CD4-positive, alpha-beta T cell treated with Interferon alpha-2 for 1 hour (primary cell): ENCODE measurements at regions not wholly inside any gene's neighbourhood (a gene's known extent, or its start where the extent isn't known, plus 50 kb on each side); places are given as distances from the start of the nearest gene placed in this dataset.

Experiments
- DNase-seq, 2 donors: peaks; one replicate each; pipeline ENCODE4 v3.0.0-alpha.2; 2020 to 2022

DNA sequence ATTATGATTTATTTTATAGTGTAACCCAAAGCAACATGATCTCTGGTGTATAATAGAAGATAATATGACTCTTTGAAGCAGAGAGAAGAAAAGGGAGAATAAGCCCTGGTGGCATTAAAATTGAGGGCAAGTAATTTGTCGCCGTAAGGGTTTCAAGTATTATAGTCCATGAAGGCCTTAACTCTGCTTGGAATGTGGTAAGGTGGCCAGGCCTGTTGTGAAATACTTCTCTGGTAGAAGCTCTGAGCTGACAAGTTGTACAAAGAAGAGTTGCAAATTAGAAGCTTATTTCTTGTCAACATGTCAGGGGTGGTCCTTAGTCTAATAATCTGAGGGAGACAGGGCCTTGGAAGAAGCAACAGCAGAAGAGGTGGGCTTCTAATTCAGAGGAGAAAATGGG is 151.7 kb upstream of the HHIP start:
- no peak for DNase-seq

DNA sequence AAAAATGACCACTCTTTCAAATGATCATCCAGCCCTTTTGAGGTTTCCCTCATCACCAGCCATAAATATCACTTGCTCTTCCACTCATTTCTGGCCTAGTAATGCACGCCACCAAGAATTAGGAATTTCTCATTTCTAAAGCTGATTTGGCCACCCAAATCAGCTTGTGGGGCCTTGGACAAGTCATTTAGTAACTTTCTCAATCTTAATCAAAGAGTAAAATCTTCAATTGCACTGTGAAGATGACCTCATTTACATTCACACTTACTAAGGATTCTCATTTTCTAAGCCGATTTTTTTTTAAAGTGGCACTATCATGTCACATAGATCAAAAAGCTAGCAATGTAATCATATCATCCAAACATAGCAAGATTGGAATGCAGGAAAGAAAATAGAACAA is 150.0 kb upstream of the HHIP start:
- no peak for DNase-seq

DNA sequence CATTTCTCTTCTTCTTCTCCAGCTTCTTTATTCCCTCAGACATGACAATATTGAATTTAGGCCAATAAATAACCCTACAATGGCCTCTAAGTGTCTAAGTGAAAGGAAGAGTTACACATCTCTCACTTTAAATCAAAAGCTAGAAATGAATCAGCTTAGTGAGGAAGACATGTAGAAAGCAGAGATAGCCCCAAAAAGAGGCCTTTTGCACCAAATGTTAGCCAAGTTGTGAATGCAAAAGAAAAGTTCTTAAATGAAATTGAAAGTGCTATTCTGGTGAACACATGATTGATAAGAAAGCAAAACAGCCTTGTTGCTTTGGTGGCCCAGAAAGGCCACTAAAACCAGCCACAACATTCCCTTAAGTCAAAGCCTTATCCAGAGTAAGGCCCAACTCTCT is 146.2 kb upstream of the HHIP start:
- DNase-seq: no peak

DNA sequence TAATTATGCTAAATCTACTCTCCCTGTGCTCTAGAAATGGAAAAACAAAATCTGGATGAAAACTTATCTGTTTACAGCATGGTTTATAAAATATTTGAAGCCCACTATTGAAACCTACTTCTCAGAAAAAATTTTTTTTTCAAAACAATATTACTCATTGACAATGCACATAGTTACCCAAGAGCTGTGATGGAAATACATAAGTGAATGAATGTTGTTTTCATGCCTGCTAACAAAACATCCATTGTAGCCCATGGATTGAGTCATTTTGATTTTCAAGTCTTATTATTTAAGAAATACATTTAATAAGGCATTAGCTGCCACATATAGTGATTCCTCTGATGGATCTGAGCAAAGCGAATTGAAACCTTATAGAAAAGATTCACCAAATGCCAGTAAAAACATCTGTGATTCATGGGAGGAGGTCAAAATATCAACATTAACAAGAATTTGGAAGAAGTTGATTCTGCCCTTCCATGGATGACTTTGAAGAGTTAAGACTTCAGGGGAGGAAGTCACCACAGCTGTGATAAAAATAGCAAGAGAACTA is 144.7 kb upstream of the HHIP start:
- no peak for DNase-seq

DNA sequence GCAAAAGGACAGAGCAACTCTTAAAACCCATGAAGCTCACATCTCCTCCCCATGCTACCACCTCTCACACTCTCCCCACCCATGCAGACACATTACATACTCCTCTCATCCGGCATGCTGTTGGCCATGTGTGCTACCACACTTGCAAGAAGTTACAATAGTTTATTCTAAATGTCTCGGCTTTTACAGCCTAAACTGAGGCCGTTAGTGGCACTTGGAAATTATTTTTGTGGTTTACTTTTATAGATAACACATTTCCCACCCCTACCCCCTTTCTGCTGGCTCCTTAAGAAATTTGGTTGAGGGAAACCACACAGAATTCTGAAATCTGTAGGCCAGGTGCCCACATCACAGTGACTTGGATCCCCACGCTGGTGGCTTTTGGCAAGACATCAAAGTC is 141.1 kb upstream of the HHIP start:
- DNase-seq: no peak

DNA sequence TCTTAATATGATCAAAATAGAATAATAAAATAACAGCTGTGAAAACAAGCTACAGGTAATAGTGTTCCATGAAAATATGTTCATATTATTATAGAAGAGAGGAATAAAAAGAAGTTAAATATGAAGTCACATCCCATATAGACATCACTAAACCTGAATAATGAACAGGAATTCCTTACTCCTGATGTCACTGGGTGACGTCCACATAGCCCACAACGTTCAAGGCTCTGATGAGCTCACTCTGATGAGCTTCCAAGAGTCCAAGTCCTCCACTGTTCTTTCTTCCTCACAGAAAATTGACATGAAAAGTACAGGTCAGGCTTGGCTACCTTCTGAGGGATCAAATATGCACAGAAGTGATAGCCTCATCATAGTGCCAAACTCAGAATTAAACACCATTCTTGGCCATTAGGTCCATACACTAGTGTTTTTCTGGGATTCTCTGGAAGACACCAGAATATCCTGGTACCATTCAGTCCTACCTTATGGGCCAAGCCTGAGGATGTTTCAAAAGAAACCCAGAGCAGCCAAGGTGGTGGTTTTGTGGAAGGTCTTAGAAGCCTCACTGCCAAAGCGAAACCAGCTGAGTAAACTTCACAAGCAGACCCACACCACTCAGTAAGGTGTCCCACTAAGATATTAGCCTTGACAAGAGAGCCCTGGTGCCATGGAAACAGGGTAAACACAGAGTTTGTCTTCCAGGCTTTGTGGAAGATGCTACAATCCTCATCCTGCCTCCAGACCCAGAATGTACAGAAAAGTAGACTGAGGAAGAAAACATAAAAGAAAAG is 138.4 kb upstream of the HHIP start:
- no peak for DNase-seq

DNA sequence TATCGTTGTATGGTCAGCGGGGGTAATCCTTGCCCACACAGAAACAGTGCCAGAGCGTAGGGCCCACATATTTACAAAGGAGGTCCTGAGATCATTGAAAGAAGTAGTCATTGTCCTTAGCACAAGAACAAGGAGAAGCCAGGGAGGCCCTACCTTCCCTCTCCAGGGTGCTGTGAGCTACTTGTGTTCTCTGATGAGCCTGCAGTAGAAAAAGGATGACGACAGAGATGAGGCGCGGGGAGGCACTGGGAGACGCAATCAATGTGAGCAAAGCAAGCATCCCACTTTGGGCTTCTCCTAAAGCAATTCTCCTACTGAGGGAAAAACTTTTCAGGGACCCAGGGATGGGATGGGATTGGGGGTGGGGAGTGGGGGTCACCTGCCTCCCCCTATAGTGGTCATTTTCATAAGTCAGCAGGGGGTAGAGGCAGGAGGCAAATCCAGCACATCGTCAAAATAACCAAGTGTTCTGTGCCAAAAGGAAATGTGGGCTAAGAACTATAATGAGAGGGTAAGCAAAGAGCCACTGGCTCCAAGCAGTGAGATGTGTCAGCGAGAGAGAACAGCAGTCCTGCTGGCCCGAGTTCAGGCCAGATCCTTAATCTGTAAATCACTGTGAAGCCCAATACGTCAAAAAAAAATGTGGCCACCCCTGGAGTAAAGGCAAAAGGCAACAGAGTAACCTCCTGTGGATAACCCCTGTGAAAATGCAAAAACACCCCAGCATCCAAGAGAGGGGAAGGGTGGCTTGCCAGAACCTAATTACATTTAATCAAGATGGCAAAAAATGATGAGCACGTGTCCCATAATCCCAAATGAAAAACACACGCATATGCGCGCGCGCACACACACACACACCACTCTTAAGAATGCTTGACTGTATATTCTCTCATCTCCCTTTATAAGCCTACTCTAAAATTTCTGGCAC is 136.6 kb upstream of the HHIP start:
- DNase-seq: no peak

DNA sequence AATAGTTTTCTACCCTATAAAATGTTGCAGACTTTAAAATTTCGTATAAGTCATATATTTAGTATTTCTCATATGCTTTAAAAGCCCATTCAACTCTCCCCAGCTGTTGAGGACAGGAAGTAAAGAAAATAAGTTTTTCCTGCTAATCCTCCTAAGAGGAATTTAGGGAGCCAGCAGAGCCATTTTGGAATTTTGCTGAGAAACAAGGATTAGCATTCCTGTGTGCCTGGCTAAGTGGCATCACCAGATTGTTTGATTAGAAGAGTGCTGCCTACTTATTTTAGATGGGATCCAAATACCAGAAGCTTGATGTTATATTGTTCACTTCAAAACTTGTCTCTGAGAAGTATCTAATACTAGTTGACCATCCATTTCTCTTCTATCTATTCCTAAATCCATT is 131.2 kb upstream of the HHIP start:
- no peak for DNase-seq

DNA sequence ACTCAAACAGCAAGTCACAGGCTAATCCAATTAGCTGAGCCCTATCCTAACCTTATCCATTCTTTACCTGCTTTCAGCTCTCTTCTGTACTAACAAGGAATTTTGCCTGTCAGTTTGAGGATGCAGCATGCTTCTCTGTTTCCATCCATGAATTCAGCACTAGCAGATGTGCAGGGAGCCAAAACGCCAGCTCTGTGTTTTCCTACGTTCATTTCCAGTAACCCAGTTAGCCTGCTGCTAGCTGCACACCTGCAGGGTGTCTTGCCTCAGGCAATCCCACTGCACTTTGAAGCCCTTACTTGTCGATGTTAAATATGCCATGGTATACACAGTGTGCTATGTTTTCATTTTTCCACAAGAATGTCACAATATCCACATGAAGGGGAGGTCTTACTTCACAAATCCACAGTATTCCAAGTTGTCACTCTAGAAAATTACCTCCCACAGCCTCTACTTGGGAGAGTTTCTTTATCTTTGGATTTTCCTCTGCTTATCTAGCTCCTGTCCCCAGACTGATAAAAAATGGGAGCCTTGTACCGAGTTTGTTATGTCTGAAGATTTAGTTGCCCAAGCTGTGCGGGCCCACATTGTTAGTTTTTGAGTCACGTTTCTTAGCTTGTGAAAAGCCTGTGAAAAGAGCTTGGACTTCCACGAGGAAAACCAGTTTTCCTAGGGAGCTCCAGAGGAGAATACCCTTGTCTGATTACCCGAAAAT is 127.6 kb upstream of the HHIP start:
- no peak for DNase-seq

DNA sequence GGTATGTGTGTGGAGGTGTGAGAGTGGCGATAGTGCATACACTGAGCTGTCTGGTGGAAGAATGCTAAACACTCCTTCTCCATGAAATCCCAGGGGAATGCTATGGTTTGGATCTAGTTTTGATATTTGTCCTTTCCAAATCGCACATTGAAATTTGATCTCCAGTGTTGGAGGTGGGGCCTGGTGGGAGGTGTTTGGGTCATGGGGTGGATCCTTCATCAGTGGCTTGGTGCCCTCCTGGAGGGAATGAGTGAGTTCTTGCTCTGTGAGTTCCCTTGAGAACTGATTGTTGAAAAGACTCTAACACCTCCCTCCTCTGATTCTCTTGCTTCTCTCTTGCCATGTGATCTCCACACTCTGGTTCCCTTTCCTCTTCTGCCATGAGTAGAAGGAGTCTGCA is 114.1 kb upstream of the HHIP start:
- no peak for DNase-seq

DNA sequence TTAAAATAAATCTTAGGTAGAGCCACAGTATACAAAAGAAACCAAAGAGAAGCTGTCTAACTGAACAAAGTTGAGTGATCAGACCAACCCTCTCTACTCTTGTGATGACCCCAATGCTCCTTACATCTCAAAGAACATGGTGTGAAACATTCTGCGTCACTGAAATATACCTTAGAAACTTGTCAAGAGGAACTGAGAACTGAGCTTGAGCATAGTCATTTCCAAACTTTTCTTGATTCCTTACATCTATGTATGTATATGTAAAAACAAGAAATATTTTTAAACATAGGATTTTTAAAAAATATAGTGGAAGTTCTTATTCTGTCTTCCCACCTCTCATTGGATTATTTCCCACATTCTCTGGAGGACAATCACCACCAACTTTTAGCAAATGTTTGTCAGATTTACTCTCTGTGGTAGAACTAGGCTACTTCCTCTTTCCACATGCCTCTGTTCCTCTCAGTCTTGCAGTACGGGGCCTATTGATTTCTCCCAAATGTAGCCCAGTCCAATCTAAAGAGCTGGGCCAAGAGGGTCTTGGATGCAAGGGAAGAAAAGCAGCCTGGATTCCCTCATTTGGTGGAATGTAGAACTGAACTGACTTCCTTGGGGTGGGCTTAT is 98.2 kb upstream of the HHIP start:
- DNase-seq: no peak

DNA sequence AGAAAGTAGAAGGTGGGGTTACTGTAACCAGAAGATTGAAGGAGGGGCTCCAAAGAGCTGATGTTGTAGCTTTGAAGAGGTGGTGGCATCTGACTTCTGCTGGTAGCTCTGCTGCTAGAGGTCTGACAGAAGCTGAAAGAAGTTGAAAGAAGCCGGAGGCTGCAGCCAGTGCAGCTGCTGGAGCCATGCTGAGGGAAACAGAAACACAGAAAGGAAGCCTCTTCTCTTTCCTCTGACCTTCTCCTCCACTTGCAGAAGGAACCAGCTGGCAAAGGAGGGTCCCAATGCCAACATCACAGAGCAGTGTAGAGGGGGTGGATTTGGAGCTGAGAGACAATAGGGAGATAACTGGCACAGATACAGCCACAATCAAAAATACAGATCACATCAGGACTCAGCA is 89.3 kb upstream of the HHIP start:
- DNase-seq: no peak

DNA sequence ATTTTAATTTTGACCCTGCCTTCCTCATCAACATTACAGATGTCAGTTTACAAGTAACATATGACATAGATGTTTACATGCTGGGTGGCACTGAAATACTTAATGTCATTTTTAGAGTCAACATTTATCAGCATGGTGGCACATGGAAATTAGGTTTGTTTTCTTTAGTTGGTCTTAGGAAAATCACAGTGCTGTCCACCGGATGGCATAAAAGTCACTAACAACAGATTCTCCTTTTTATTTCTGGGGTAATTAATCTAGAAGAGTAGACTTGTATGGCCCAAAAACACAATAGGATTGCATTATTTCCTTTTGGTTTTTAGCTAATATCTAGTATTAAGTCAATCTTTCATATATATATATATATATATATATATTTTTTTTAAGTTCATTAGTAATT is 88.6 kb upstream of the HHIP start:
- no peak for DNase-seq

DNA sequence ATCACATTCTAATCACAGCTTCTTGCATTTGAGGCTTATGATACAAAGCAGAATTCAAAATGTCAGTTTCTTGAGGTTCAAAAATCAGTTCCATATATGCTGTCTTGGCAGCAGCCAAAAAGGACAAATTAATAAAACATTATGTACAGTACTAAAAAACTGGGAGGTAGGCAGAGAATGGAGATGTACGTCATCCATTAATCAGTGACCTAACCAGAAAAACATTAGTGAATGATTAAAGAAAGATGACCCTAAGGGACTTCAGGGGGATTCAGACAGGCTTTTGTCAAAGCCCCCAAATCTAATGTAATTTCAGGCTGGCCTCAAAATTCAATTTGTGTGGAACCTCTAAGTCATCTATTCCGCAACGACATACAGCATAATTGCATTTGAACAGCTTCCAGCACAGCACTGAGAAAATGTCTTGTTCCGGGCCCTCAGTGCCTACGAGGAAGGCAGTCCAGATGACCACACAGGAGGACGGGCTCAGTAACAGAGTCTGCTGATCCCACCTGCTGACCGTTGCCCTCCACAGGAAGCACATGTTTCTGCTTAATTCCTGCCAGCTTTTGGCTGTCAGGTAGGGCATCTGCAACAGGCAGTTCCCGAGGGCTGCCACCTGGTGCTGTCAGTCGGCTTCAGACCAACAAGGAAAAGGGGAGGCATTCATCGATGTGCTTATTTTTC is 83.8 kb upstream of the HHIP start:
- DNase-seq: no peak

DNA sequence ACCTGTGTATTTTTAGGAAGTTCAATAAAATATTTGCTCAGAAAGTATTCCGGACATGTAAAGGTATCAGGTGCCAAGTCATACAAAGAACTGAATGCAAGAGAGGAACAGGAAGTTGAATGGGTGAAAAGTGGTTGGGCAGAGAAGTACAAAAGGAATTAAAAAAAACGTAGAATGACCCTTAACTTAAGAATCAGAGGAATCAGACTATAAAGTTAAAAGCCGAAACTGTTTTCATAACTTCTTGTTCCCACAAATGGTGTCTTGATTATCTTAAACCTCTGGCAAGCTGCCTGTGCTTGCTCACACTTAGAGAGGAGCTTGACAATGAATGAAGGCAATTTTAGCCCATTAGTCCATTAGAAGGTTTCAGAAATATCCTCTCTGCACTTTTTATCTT is 81.6 kb upstream of the HHIP start:
- DNase-seq: no peak

DNA sequence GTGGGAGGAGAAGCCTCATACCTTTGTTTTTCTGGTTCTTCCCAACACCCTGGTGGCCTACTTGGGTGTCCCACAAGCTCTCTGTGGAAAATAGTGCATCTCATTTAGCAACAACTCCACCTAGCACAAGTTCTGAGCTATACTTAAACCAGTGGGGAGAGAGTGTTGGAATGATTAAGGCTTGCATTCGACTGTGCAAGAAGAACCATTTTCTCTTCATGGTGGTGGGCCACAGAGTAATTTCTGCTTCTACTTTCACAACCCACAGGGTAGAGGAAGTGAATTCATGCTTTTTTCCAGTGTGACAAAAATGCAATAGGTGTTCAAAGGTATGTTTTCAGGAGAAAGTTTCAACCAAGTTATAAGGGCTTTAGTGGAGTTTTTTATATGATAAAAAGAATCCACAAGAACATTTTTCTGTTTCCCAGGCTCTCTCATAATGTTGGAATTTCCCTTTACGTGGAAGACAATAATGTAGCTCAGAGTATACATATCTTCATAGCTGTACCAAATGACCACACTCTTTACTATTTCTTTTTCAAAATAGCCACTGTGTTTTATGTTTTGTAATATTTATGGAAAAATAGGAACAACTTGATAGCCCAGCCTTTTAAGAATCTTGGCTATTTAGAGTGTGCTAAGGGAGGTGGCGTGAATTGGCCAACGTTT is 80.3 kb upstream of the HHIP start:
- no peak for DNase-seq

DNA sequence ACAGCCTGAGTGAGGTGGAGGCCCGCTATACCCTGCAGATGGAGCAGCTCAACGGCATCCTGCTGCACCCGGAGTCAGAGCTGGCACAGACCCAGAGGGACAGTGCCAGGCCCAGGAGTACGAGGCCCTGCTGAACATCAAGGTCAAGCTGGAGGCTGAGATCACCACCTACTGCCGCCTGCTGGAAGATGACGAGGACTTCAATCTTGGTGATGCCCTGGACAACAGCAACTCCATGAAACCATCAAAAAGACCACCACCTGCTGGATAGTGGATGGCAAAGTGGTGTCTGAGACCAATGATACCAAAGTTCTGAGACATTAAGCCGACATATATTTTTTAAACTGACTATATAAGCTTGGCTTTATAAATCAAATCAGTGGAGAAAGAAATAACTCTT is 73.3 kb upstream of the HHIP start:
- no peak for DNase-seq

DNA sequence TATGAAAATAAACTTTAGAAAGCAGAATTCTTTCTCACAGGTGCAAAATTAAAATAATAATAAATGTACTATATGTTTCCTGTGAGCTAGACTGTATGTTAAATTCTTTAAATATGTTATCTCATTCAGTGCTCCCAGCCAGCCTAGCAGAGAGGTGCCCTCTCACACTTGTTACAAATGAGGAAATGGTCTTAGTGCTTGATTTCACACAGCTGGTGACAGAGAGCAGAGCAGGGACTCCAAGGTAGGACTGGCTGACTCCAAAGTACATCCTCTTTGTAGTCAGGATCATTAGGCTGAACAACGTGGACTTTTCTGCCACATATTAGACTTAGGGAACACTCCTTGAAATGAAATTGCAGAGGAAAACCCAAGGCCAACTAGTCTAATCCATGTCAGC is 72.0 kb upstream of the HHIP start:
- no peak for DNase-seq

DNA sequence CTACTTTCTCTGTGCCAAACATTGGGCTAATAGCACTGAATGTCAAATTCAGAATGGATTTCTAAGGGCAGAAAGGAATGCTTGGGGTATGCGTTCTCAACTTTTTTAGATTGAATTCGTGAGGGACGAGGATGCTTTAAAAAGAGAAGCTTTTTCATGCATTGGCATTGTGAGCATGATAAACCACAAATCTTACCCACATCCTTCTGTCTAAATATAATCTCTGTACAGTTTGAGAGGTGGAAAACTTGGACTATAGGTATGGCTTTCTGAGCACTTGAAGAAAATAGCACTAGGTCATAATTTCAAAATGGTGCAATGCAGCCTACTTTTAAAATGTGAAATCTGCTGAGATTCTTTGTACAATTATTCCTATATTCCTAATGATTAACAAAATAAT is 71.4 kb upstream of the HHIP start:
- DNase-seq: no peak

DNA sequence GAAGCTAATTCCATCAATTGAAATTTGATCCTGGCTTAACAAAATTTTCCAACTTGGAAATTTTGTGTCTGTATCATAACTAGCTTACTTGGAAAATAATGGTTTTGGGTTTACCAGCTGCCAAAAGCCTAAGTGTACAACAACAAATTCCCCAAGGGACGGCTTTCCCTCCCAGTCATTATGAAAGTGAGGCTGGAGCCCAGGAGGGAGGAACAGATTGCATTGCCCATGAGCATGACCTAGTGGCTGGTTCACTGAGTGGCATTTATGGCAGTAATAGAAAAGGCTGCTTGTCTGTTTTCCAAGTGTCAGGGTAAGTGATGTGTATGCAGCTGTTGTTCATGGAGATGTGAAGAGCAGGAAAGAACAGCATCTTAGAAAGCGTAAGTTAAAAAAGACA is 70.8 kb upstream of the HHIP start:
- no peak for DNase-seq

DNA sequence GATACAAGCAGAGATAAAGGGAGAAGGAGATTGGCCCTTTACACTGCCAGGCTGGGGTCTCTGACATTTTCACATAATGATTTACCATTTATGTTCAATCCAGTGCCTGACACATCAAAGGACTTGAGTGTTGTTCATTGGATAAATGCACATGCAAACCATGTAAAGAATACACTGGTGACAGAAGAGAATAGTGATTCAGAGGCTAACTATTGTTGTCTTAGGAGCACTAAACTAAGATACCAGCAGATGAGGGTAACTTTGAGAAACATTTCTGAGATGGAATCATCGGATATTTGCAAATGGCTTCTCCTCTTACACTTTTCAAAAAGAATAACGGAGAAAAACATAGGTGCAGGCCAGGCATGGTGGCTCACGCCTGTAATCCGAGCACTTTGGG is 67.3 kb upstream of the HHIP start:
- no peak for DNase-seq
